HG03159 (cell line): ENCODE measurements at regions not wholly inside any gene's neighbourhood (a gene's known extent, or its start where the extent isn't known, plus 50 kb on each side); places are given as distances from the start of the nearest gene placed in this dataset.

Experiments
- ATAC-seq: cut with Tn5 transposase; IDR thresholded peaks from one replicate; pipeline ENCODE4 v1.9.1; 2021; ENCODE audit warnings: mild to moderate bottlenecking, moderate library complexity; ENCODE audit not compliant: unreplicated experiment

- ATAC-seq, result no peak
Measured at GRCh38 chr4:17301266-17301665, 210.6 kb downstream of the QDPR start.

GRCh38 chr4:17296921-17297890, 214.7 kb downstream of the QDPR start:
- no peak for ATAC-seq

GRCh38 chr4:17293901-17294300, 218.0 kb downstream of the QDPR start:
- ATAC-seq, result no peak

- no peak for ATAC-seq
Measured at GRCh38 chr4:17288151-17288550, 223.7 kb downstream of the QDPR start.

- ATAC-seq, result no peak
Measured at GRCh38 chr4:17286752-17287460, 225.0 kb downstream of the QDPR start.

- ATAC-seq, result no peak
Measured at GRCh38 chr4:17285747-17286146, 226.1 kb downstream of the QDPR start.

- no peak for ATAC-seq
Measured at GRCh38 chr4:17284323-17285175, 227.3 kb downstream of the QDPR start.

GRCh38 chr4:17283832-17284231, 228.1 kb downstream of the QDPR start:
- ATAC-seq, result no peak

- ATAC-seq, result no peak
Measured at GRCh38 chr4:17283251-17283650, 228.6 kb downstream of the QDPR start.

GRCh38 chr4:17280261-17281018, 231.4 kb downstream of the QDPR start:
- ATAC-seq, result no peak

- ATAC-seq, result no peak
Measured at GRCh38 chr4:17276776-17277175, 235.1 kb downstream of the QDPR start.

- no peak for ATAC-seq
Measured at GRCh38 chr4:17275836-17276235, 236.1 kb downstream of the QDPR start.

- no peak for ATAC-seq
Measured at GRCh38 chr4:17273047-17273446, 238.8 kb downstream of the QDPR start.

- ATAC-seq, result no peak
Measured at GRCh38 chr4:17272154-17272553, 239.7 kb downstream of the QDPR start.

GRCh38 chr4:17265653-17266052, 246.2 kb downstream of the QDPR start:
- ATAC-seq, result no peak

- ATAC-seq, result no peak
Measured at GRCh38 chr4:17265139-17265538, 246.8 kb downstream of the QDPR start.

- no peak for ATAC-seq
Measured at GRCh38 chr4:17260166-17260907, 251.6 kb downstream of the QDPR start.

GRCh38 chr4:17258106-17258505, 253.8 kb downstream of the QDPR start:
- ATAC-seq, result no peak

- no peak for ATAC-seq
Measured at GRCh38 chr4:17252131-17252530, 259.8 kb downstream of the QDPR start.

GRCh38 chr4:17251101-17251500, 260.8 kb downstream of the QDPR start:
- no peak for ATAC-seq
